Karpas-422 (cell line): ENCODE measurements at regions not wholly inside any gene's neighbourhood (a gene's known extent, or its start where the extent isn't known, plus 50 kb on each side); places are given as distances from the start of the nearest gene placed in this dataset.

Source experiments
- DNase-seq: peaks from one replicate; pipeline ENCODE4 v3.0.0-alpha.2; 2015
- H2AFZ ChIP-seq: fragments of 200-600 bp; sonication (generic); 2 replicates; pipeline ENCODE4 v1.6.1; 2014; ENCODE audit warnings: antibody characterized with exemption, low read length, mixed read lengths
- H3K27ac ChIP-seq: fragments of 200-600 bp; sonication (generic); 2 replicates; pipeline ENCODE4 v1.5.1; 2014; ENCODE audit warnings: mild to moderate bottlenecking, low read length, moderate library complexity
- H3K27me3 ChIP-seq: fragments of 200-600 bp; sonication (generic); 2 replicates; pipeline ENCODE4 v1.6.1; 2014; ENCODE audit warnings: low read length, mixed read lengths
- H3K36me3 ChIP-seq: fragments of 200-600 bp; sonication (generic); 2 replicates; pipeline ENCODE4 v1.6.1; 2014; ENCODE audit warnings: low read length, mixed read lengths; ENCODE audit not compliant: insufficient read depth
- H3K4me1 ChIP-seq: fragments of 200-600 bp; sonication (generic); 2 replicates; pipeline ENCODE4 v1.6.1; 2014; ENCODE audit warnings: mild to moderate bottlenecking, low read length, mixed read lengths
- H3K4me2 ChIP-seq: fragments of 200-600 bp; sonication (generic); 2 replicates; pipeline ENCODE4 v1.6.1; 2014; ENCODE audit warnings: low read length, low read depth, mild to moderate bottlenecking; ENCODE audit not compliant: poor library complexity, severe bottlenecking
- H3K4me3 ChIP-seq: fragments of 200-600 bp; sonication (generic); 2 replicates; pipeline ENCODE4 v1.5.1; 2014; ENCODE audit warnings: mild to moderate bottlenecking, antibody characterized with exemption, low read length, mixed read lengths
- H3K79me2 ChIP-seq: fragments of 200-600 bp; sonication (generic); 2 replicates; pipeline ENCODE4 v1.6.1; 2014; ENCODE audit warnings: mild to moderate bottlenecking, low read length, mixed read lengths
- H3K9ac ChIP-seq: fragments of 200-600 bp; sonication (generic); 2 replicates; pipeline ENCODE4 v1.6.0; 2014; ENCODE audit warnings: low read length
- H3K9me2 ChIP-seq: fragments of 200-600 bp; sonication (generic), shearing (Covaris generic); replicated peaks from 2 replicates; pipeline ENCODE4 v1.6.0; 2014; ENCODE audit warnings: mild to moderate bottlenecking, low read length, moderate library complexity; ENCODE audit not compliant: insufficient read depth
- H3K9me3 ChIP-seq: fragments of 300-700, 200-600 bp; sonication (generic); 2 replicates; pipeline ENCODE4 v1.6.1; 2014; ENCODE audit warnings: low read length, mixed read lengths
- H4K20me1 ChIP-seq: fragments of 200-600 bp; sonication (generic); 2 replicates; pipeline ENCODE4 v1.6.1; 2014; ENCODE audit warnings: mild to moderate bottlenecking, antibody characterized with exemption, low read length, low read depth; ENCODE audit not compliant: insufficient read depth

DNA sequence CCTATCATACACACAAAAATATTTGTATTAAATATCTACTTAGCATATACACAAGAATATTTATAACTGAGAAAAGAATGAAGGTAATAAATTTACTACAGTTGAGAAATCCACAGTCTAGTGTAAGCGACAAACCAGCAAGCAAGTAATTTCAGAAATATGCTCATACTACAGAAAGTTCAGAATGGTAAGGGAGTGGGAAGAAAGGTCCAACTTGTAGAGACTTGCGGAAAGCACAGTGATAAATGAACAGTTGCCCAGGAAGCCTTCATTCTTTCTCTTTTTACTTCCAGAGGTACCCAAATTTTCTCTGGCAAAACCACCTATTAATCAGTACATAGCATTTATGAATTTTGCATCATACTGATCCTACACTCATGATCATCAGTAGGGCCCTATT lies 438.1 kb upstream of the PCDH10 start:
- Histone ChIP-seq H4K20me1 (no peaks in the 10 kb centered on the region), H3K4me2 (no peak overlapping the region), H3K4me1 (peaks cover 4% of the 10 kb centered on the region; the same call in 1 of the 2 replicates), H3K36me3 (no peaks in the 10 kb centered on the region), H3K27ac (no peak overlapping the region), H3K79me2 (no peaks in the 10 kb centered on the region), H3K9ac (no peak overlapping the region), H3K9me3 (no peaks in the 10 kb centered on the region; the same call in 1 of the 2 replicates), H3K4me3 (no peak overlapping the region), H3K9me2 (no peaks in the 10 kb centered on the region), H3K27me3 (no peaks in the 10 kb centered on the region), H2AFZ (peak overlapping the region; percentile 17; the same call in 1 of the 2 replicates)
- DNase-seq = no peak

GRCh38 chr4:132737344-132737743 lies 411.8 kb upstream of the PCDH10 start:
- Histone ChIP-seq H4K20me1 (no peaks in the 10 kb centered on the region), H3K9ac (no peak overlapping the region), H2AFZ (no peak overlapping the region), H3K79me2 (no peaks in the 10 kb centered on the region), H3K4me2 (no peak overlapping the region), H3K27ac (no peak overlapping the region), H3K9me3 (peaks cover 9% of the 10 kb centered on the region), H3K4me3 (no peak overlapping the region), H3K4me1 (peaks cover 6% of the 10 kb centered on the region; the same call in 1 of the 2 replicates), H3K27me3 (no peaks in the 10 kb centered on the region), H3K9me2 (no peaks in the 10 kb centered on the region), H3K36me3 (no peaks in the 10 kb centered on the region; the same call in 1 of the 2 replicates)
- no peak for DNase-seq

GRCh38 chr4:132759199-132759780 lies 389.8 kb upstream of the PCDH10 start:
- Histone ChIP-seq H3K4me1 (no peaks in the 10 kb centered on the region), H3K4me3 (no peak overlapping the region), H3K27ac (no peak overlapping the region), H3K9ac (no peak overlapping the region), H3K4me2 (no peak overlapping the region), H3K9me2 (no peaks in the 10 kb centered on the region), H3K27me3 (no peaks in the 10 kb centered on the region), H3K9me3 (0 out of 2 replicates have a peak, but pooled peaks cover 4% of the 10 kb centered on the region), H3K79me2 (no peaks in the 10 kb centered on the region), H3K36me3 (no peaks in the 10 kb centered on the region), H2AFZ (no peak overlapping the region), H4K20me1 (no peaks in the 10 kb centered on the region)
- no peak for DNase-seq

DNA sequence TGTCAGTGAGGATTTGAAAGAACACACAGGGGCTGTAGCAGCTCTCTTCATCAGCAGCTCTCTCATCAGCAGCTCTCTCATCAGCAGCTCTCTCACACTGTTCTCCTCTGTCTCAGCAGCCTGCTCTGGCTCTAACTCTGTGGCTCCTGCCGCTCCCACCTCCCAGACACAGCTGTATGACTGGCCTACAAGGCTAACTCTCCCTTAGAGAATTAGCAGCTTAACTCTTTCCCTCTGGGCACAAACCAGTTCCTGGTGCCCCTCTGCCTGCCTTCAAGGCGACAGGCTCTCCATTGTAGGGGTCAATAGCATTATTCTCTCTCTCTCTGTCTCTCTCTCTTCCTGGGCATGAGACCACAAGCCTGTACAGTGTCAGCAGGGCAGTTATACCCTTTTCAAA lies 385.6 kb upstream of the PCDH10 start:
- no peak for DNase-seq
- no peak overlapping the region for H3K4me3 ChIP-seq
- H3K27me3 ChIP-seq = no peaks in the 10 kb centered on the region
- no peaks in the 10 kb centered on the region for H3K4me1 ChIP-seq
- H3K4me2 ChIP-seq = no peak overlapping the region
- no peaks in the 10 kb centered on the region for H3K36me3 ChIP-seq
- H3K79me2 ChIP-seq = no peaks in the 10 kb centered on the region
- no peak overlapping the region for H3K9ac ChIP-seq
- H2AFZ ChIP-seq = 0 out of 2 replicates have a peak overlapping the region, but pooled peaks have one; percentile 18
- no peaks in the 10 kb centered on the region for H4K20me1 ChIP-seq
- H3K27ac ChIP-seq = no peak overlapping the region
- H3K9me2 ChIP-seq = no peaks in the 10 kb centered on the region
- no peaks in the 10 kb centered on the region; the same call in 1 of the 2 replicates for H3K9me3 ChIP-seq

GRCh38 chr4:132767901-132768300 lies 381.2 kb upstream of the PCDH10 start:
- no peaks in the 10 kb centered on the region for H3K79me2 ChIP-seq
- H3K4me2 ChIP-seq = no peak overlapping the region
- H3K9me2 ChIP-seq = no peaks in the 10 kb centered on the region
- no peaks in the 10 kb centered on the region for H3K36me3 ChIP-seq
- H2AFZ ChIP-seq = peak overlapping the region; percentile 24; the same call in 1 of the 2 replicates
- H3K4me3 ChIP-seq = no peak overlapping the region
- H3K27ac ChIP-seq = no peak overlapping the region
- H3K4me1 ChIP-seq = no peaks in the 10 kb centered on the region
- H3K9me3 ChIP-seq = no peaks in the 10 kb centered on the region; the same call in 1 of the 2 replicates
- H4K20me1 ChIP-seq = no peaks in the 10 kb centered on the region
- DNase-seq = no peak
- H3K27me3 ChIP-seq = no peaks in the 10 kb centered on the region
- no peak overlapping the region for H3K9ac ChIP-seq

DNA sequence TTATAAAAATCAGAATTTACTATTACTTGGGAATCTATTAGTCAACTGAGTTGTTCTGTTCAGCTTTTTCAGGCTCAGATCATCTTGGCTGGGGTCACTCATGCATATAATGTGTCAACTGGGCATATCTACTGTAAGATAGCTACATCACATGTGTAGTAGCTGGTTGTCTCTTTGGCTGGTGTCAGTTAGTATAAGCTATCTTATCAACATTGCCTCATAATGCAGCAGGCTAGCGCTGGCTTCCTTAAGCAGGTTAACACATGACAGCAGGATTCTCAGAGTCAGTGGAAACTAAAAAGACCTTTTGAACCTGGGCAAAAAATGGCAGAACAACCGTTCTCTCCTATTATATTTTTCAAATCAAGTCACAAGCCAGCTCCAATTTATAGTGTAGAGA lies 378.3 kb upstream of the PCDH10 start:
- H3K27ac ChIP-seq = no peak overlapping the region
- no peak overlapping the region for H3K4me3 ChIP-seq
- no peaks in the 10 kb centered on the region for H3K79me2 ChIP-seq
- H2AFZ ChIP-seq = no peak overlapping the region
- H3K9me3 ChIP-seq = no peaks in the 10 kb centered on the region
- H4K20me1 ChIP-seq = no peaks in the 10 kb centered on the region
- no peak for DNase-seq
- H3K27me3 ChIP-seq = no peaks in the 10 kb centered on the region
- H3K4me2 ChIP-seq = no peak overlapping the region
- H3K4me1 ChIP-seq = peaks cover 5% of the 10 kb centered on the region; the same call in 1 of the 2 replicates
- no peak overlapping the region for H3K9ac ChIP-seq
- no peaks in the 10 kb centered on the region for H3K9me2 ChIP-seq
- H3K36me3 ChIP-seq = no peaks in the 10 kb centered on the region

DNA sequence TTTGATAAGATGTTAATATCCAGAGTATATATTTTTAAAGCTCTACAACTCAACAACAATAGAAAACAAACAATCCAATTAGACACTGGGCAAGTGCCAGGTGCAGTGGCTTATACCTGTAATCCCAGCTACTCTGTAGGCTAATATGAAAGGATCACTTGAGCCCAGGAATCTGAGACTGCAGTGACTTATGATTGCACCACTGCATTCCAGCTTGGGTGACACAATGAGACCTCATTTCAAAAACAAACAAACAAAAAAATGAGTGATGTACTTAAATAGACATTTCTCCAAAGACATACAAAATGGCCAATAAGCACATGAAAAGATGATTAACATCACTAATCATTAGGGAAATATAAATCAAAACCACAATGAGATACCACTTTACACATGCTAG lies 356.8 kb upstream of the PCDH10 start:
- no peaks in the 10 kb centered on the region for H3K79me2 ChIP-seq
- no peak overlapping the region for H3K4me3 ChIP-seq
- H3K9ac ChIP-seq = no peak overlapping the region
- DNase-seq = no peak
- no peak overlapping the region for H3K27ac ChIP-seq
- no peaks in the 10 kb centered on the region for H3K36me3 ChIP-seq
- no peaks in the 10 kb centered on the region for H3K27me3 ChIP-seq
- H2AFZ ChIP-seq = no peak overlapping the region
- H3K4me1 ChIP-seq = no peaks in the 10 kb centered on the region
- peaks cover 8% of the 10 kb centered on the region for H3K9me3 ChIP-seq
- H3K9me2 ChIP-seq = no peaks in the 10 kb centered on the region
- H3K4me2 ChIP-seq = no peak overlapping the region
- H4K20me1 ChIP-seq = no peaks in the 10 kb centered on the region

GRCh38 chr4:132797856-132798255 lies 351.2 kb upstream of the PCDH10 start:
- H3K4me1 ChIP-seq = no peaks in the 10 kb centered on the region
- no peaks in the 10 kb centered on the region; the same call in 1 of the 2 replicates for H3K9me3 ChIP-seq
- DNase-seq = no peak
- no peaks in the 10 kb centered on the region for H3K79me2 ChIP-seq
- H3K9me2 ChIP-seq = no peaks in the 10 kb centered on the region
- H4K20me1 ChIP-seq = no peaks in the 10 kb centered on the region
- no peak overlapping the region for H3K27ac ChIP-seq
- H3K4me2 ChIP-seq = no peak overlapping the region
- no peak overlapping the region for H3K4me3 ChIP-seq
- H3K36me3 ChIP-seq = no peaks in the 10 kb centered on the region
- H3K9ac ChIP-seq = no peak overlapping the region
- H3K27me3 ChIP-seq = no peaks in the 10 kb centered on the region
- no peak overlapping the region for H2AFZ ChIP-seq
